ENCODE measurements at regions not wholly inside any gene's neighbourhood (a gene's known extent, or its start where the extent isn't known, plus 50 kb on each side); places are given as distances from the start of the nearest gene placed in this dataset.

GRCh38 chr18:73288813-73289212 lies 421.0 kb upstream of the NETO1 start:
- TF ChIP-seq, protein P1, sequence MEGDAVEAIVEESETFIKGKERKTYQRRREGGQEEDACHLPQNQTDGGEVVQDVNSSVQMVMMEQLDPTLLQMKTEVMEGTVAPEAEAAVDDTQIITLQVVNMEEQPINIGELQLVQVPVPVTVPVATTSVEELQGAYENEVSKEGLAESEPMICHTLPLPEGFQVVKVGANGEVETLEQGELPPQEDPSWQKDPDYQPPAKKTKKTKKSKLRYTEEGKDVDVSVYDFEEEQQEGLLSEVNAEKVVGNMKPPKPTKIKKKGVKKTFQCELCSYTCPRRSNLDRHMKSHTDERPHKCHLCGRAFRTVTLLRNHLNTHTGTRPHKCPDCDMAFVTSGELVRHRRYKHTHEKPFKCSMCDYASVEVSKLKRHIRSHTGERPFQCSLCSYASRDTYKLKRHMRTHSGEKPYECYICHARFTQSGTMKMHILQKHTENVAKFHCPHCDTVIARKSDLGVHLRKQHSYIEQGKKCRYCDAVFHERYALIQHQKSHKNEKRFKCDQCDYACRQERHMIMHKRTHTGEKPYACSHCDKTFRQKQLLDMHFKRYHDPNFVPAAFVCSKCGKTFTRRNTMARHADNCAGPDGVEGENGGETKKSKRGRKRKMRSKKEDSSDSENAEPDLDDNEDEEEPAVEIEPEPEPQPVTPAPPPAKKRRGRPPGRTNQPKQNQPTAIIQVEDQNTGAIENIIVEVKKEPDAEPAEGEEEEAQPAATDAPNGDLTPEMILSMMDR (conservative IDR thresholded peaks at IDR 0.05), result no peak
- TF ChIP-seq ZFX (IDR thresholded peaks at IDR 0.05), result no peak

Measured in C4-2B (cell line).